GM23338 (cell line): ENCODE measurements at regions not wholly inside any gene's neighbourhood (a gene's known extent, or its start where the extent isn't known, plus 50 kb on each side); places are given as distances from the start of the nearest gene placed in this dataset.

Experiments used
- ATAC-seq: fragments of 200-7000 bp; cut with Tn5 transposase; 3 replicates; pipeline ENCODE4 v1.9.1; 2020
- DNase-seq: peaks from one replicate; pipeline ENCODE4 v3.0.0-alpha.2; 2015; ENCODE audit warnings: low spot score
- H2AFZ ChIP-seq: fragments of 200-600 bp; sonication (generic); 2 replicates; pipeline ENCODE4 v1.8.0; 2016; ENCODE audit warnings: antibody characterized with exemption, mild to moderate bottlenecking, moderate library complexity
- H3F3A ChIP-seq: fragments of 200-600 bp; sonication (generic); replicated peaks from 2 replicates; pipeline ENCODE4 v1.8.0; 2017; ENCODE audit warnings: antibody characterized with exemption, mixed run types, low read depth
- H3K27ac ChIP-seq: fragments of 200-600 bp; sonication (generic); 2 replicates; pipeline ENCODE4 v1.6.1; 2016; ENCODE audit warnings: low read depth
- H3K27me3 ChIP-seq: fragments of 200-600 bp; sonication (generic); 2 replicates; pipeline ENCODE4 v1.8.0; 2016; ENCODE audit warnings: mild to moderate bottlenecking, mixed run types, moderate library complexity; ENCODE audit not compliant: insufficient read depth
- H3K36me3 ChIP-seq: fragments of 200-600 bp; sonication (generic); 2 replicates; pipeline ENCODE4 v1.8.0; 2016; ENCODE audit warnings: mild to moderate bottlenecking; ENCODE audit not compliant: insufficient read depth
- H3K4me1 ChIP-seq: fragments of 200-600 bp; sonication (generic); 2 replicates; pipeline ENCODE4 v1.8.0; 2016; ENCODE audit warnings: mild to moderate bottlenecking, moderate library complexity; ENCODE audit not compliant: insufficient read depth
- H3K4me2 ChIP-seq: fragments of 200-600 bp; sonication (generic); 2 replicates; pipeline ENCODE4 v1.7.1; 2017; ENCODE audit warnings: mixed run types
- H3K4me3 ChIP-seq: fragments of 200-600 bp; sonication (generic); 2 replicates; pipeline ENCODE4 v1.6.1; 2016; ENCODE audit warnings: mixed run types
- H3K79me2 ChIP-seq: fragments of 200-600 bp; sonication (generic); replicated peaks from 2 replicates; pipeline ENCODE4 v1.8.0; 2017; ENCODE audit warnings: mild to moderate bottlenecking; ENCODE audit not compliant: insufficient read depth
- H3K9me2 ChIP-seq: fragments of 200-600 bp; sonication (generic); 2 replicates; pipeline ENCODE4 v1.8.0; 2017; ENCODE audit not compliant: insufficient read depth
- H4K20me1 ChIP-seq: fragments of 200-600 bp; sonication (generic); replicated peaks from 2 replicates; pipeline ENCODE4 v1.8.0; 2017; ENCODE audit warnings: mild to moderate bottlenecking; ENCODE audit not compliant: insufficient read depth
- H3K27ac Mint-ChIP-seq: 2 replicates; pipeline ENCODE4 v1.8.0; 2020; ENCODE audit warnings: inconsistent platforms, mild to moderate bottlenecking, moderate library complexity, mixed read lengths
- H3K27me3 Mint-ChIP-seq: 3 replicates; pipeline ENCODE4 v1.8.0; 2022; ENCODE audit warnings: low read depth, mild to moderate bottlenecking, moderate library complexity, mixed read lengths, inconsistent platforms; ENCODE audit not compliant: insufficient read depth, poor library complexity
- H3K36me3 Mint-ChIP-seq: 3 replicates; pipeline ENCODE4 v1.8.0; 2021; ENCODE audit warnings: low read depth, mild to moderate bottlenecking, inconsistent platforms, moderate library complexity, mixed read lengths
- H3K4me1 Mint-ChIP-seq: 3 replicates; pipeline ENCODE4 v1.8.0; 2020; ENCODE audit warnings: mild to moderate bottlenecking, inconsistent platforms, mixed read lengths
- H3K4me3 Mint-ChIP-seq: 3 replicates; pipeline ENCODE4 v1.8.0; 2021; ENCODE audit warnings: moderate library complexity, mild to moderate bottlenecking, inconsistent platforms, mixed read lengths
- H3K9me3 Mint-ChIP-seq: 3 replicates; pipeline ENCODE4 v1.8.0; 2020; ENCODE audit warnings: moderate library complexity, mild to moderate bottlenecking, inconsistent platforms, mixed read lengths
- CREB1 ChIP-seq: fragments of 250-450 bp; sonication (Bioruptor Pico); IDR thresholded peaks from 2 replicates; pipeline ENCODE4 v1.5.0; 2020; ENCODE audit warnings: low read depth, mild to moderate bottlenecking, moderate library complexity
- EZH2 ChIP-seq: fragments of 200-600 bp; sonication (generic); IDR thresholded peaks from one replicate; pipeline ENCODE4 v1.8.0; 2017; ENCODE audit warnings: antibody characterized with exemption, mild to moderate bottlenecking, low read depth; ENCODE audit not compliant: unreplicated experiment
- EZH2phosphoT487 ChIP-seq: fragments of 200-600 bp; sonication (generic); IDR thresholded peaks from one replicate; pipeline ENCODE4 v1.8.1; 2018; ENCODE audit warnings: antibody characterized with exemption; ENCODE audit not compliant: unreplicated experiment
- JUNB ChIP-seq: IDR thresholded peaks from one replicate; pipeline ENCODE4 v1.6.1; 2016; ENCODE audit warnings: antibody characterized with exemption; ENCODE audit not compliant: unreplicated experiment
- NANOG ChIP-seq: IDR thresholded peaks from 2 replicates; pipeline ENCODE4 v1.6.1; 2016; ENCODE audit warnings: antibody characterized with exemption, borderline replicate concordance
- POLR2AphosphoS5 ChIP-seq: IDR thresholded peaks from 2 replicates; pipeline ENCODE4 v1.6.1; 2016; ENCODE audit warnings: antibody characterized with exemption, low read depth
- REST ChIP-seq: IDR thresholded peaks from one replicate; pipeline ENCODE4 v1.6.1; 2018; ENCODE audit warnings: antibody characterized with exemption; ENCODE audit not compliant: unreplicated experiment
- STAT1 ChIP-seq: IDR thresholded peaks from one replicate; pipeline ENCODE4 v1.6.1; 2016; ENCODE audit warnings: antibody characterized with exemption; ENCODE audit not compliant: unreplicated experiment
- ZNF114 ChIP-seq: fragments of 250-450 bp; sonication (Bioruptor Pico); IDR thresholded peaks from 2 replicates; pipeline ENCODE4 v1.5.0; 2020; ENCODE audit warnings: mild to moderate bottlenecking, moderate library complexity
- ZNF331 ChIP-seq: fragments of 250-450 bp; sonication (Bioruptor Pico); IDR thresholded peaks from 2 replicates; pipeline ENCODE4 v1.5.0; 2020; ENCODE audit warnings: low read depth, mild to moderate bottlenecking, moderate library complexity

- ATAC-seq: no peak
- Histone ChIP-seq H3K4me1 (no peaks in the 10 kb centered on the region), H3K4me2 (no peak overlapping the region), H3K27me3 (no peaks in the 10 kb centered on the region), H3K4me3 (no peak overlapping the region), H3K79me2 (no peaks in the 10 kb centered on the region), H3K36me3 (no peaks in the 10 kb centered on the region), H3F3A (no peaks in the 10 kb centered on the region), H4K20me1 (no peaks in the 10 kb centered on the region), H3K9me2 (no peaks in the 10 kb centered on the region), H3K27ac (no peak overlapping the region), H2AFZ (no peak overlapping the region)
- no peak for DNase-seq
- Mint-ChIP-seq H3K27me3 (peaks cover 2% of the 10 kb centered on the region), H3K4me1 (no peaks in the 10 kb centered on the region; the same call in 2 of the 3 replicates), H3K27ac (no peak overlapping the region), H3K4me3 (no peak overlapping the region), H3K9me3 (no peaks in the 10 kb centered on the region; the same call in 2 of the 3 replicates), H3K36me3 (no peaks in the 10 kb centered on the region)
- no peak for TF ChIP-seq STAT1
- no peak for TF ChIP-seq ZNF331
- no peak for TF ChIP-seq POLR2AphosphoS5
- no peak for TF ChIP-seq NANOG
- TF ChIP-seq JUNB: no peak
- no peak for TF ChIP-seq REST
- TF ChIP-seq ZNF114: no peak
- no peak for TF ChIP-seq CREB1 (CRISPR knock-in tag)
- no peak for TF ChIP-seq EZH2
- no peak for TF ChIP-seq EZH2phosphoT487
These were observed 148.1 kb downstream of the HERPUD2 start for GRCh38 chr7:35546691-35547429.

- no peak for DNase-seq
- no peaks in the 10 kb centered on the region for H3K4me1 Mint-ChIP-seq
- H3K36me3 Mint-ChIP-seq: no peaks in the 10 kb centered on the region
- Histone ChIP-seq H3K9me2 (no peaks in the 10 kb centered on the region), H3K27me3 (no peaks in the 10 kb centered on the region), H4K20me1 (no peaks in the 10 kb centered on the region), H3K4me1 (no peaks in the 10 kb centered on the region), H3K27ac (no peak overlapping the region), H2AFZ (0 out of 2 replicates have a peak overlapping the region, but pooled peaks have one; percentile 28), H3K4me3 (no peak overlapping the region), H3F3A (no peaks in the 10 kb centered on the region), H3K4me2 (no peak overlapping the region), H3K36me3 (no peaks in the 10 kb centered on the region), H3K79me2 (no peaks in the 10 kb centered on the region)
- H3K27ac Mint-ChIP-seq: no peak overlapping the region
- no peak overlapping the region for H3K4me3 Mint-ChIP-seq
- H3K9me3 Mint-ChIP-seq: no peaks in the 10 kb centered on the region; the same call in 2 of the 3 replicates
- no peak for ATAC-seq
- H3K27me3 Mint-ChIP-seq: peaks cover 2% of the 10 kb centered on the region
- TF ChIP-seq ZNF331: no peak
- no peak for TF ChIP-seq STAT1
- no peak for TF ChIP-seq EZH2
- no peak for TF ChIP-seq REST
- TF ChIP-seq EZH2phosphoT487: no peak
- no peak for TF ChIP-seq POLR2AphosphoS5
- TF ChIP-seq JUNB: no peak
- no peak for TF ChIP-seq ZNF114
- no peak for TF ChIP-seq NANOG
These were observed 149.1 kb downstream of the HERPUD2 start for GRCh38 chr7:35545831-35546230.
